GM12864 (cell line): ENCODE measurements at regions not wholly inside any gene's neighbourhood (a gene's known extent, or its start where the extent isn't known, plus 50 kb on each side); places are given as distances from the start of the nearest gene placed in this dataset.

Source experiments
- DNase-seq: peaks from one replicate; pipeline ENCODE4 v3.0.0-alpha.2; 2011; ENCODE audit warnings: low read depth
- H3K4me3 ChIP-seq: 2 replicates; pipeline ENCODE4 v1.5.1; 2011; ENCODE audit warnings: mild to moderate bottlenecking, low read depth, low read length, control low read depth
- CTCF ChIP-seq: IDR thresholded peaks from 2 replicates; pipeline ENCODE4 v1.5.1; 2011; ENCODE audit warnings: low read depth, mild to moderate bottlenecking, moderate library complexity, low read length, control low read depth, inconsistent platforms; ENCODE audit errors: missing control alignments

- DNase-seq = no peak
- no peak for TF ChIP-seq CTCF
- H3K4me3 ChIP-seq = no peak overlapping the region
Observed at GRCh38 chr18:41145516-41145915, 809.5 kb upstream of the PIK3C3 start.

- no peak overlapping the region for H3K4me3 ChIP-seq
- no peak for DNase-seq
- no peak for TF ChIP-seq CTCF
Observed at GRCh38 chr18:41144441-41144840, 810.6 kb upstream of the PIK3C3 start.

GRCh38 chr18:41140506-41140905 lies 814.5 kb upstream of the PIK3C3 start:
- TF ChIP-seq CTCF = no peak
- H3K4me3 ChIP-seq = no peak overlapping the region

GRCh38 chr18:41135146-41135545 lies 819.9 kb upstream of the PIK3C3 start:
- no peak for TF ChIP-seq CTCF
- no peak overlapping the region for H3K4me3 ChIP-seq
- DNase-seq = no peak

More at GRCh38 chr18:41140506-41140905, 814.5 kb upstream of the PIK3C3 start:
- no peak for DNase-seq

GRCh38 chr18:41134426-41134825 lies 820.6 kb upstream of the PIK3C3 start:
- TF ChIP-seq CTCF = no peak

GRCh38 chr18:41131050-41131449 lies 824.0 kb upstream of the PIK3C3 start:
- DNase-seq = no peak
- H3K4me3 ChIP-seq = no peak overlapping the region
- no peak for TF ChIP-seq CTCF

More at GRCh38 chr18:41134426-41134825, 820.6 kb upstream of the PIK3C3 start:
- no peak overlapping the region for H3K4me3 ChIP-seq
- DNase-seq = no peak

- H3K4me3 ChIP-seq = no peak overlapping the region
- no peak for TF ChIP-seq CTCF
- DNase-seq = no peak
Observed at GRCh38 chr18:41128545-41128944, 826.5 kb upstream of the PIK3C3 start.
